ENCODE measurements at regions not wholly inside any gene's neighbourhood (a gene's known extent, or its start where the extent isn't known, plus 50 kb on each side); places are given as distances from the start of the nearest gene placed in this dataset.

DNA sequence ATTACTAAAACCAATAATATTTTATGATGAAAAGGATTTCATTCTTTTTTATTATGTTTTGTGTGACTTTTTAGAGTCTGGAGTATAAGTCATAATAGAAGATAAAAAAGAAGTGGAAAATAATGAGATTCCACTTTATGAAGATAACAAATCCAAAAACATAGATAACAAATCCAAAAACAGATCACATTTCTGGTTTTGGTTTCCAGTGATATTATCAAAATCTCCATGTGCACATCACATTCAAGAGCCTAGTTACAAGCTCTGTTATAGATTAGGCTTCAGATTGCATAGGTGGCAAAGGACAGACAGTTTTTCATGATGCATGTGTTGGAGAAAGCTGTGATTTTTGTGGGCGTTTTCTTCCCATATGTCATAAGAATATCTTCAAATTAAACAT lies 648.2 kb downstream of the STK39 start:
- Mint-ChIP-seq H3K4me1 (no peaks in the 10 kb centered on the region), H3K36me3 (ENCODE audit: low read depth) (peaks cover 6% of the 10 kb centered on the region), H3K27me3 (ENCODE audit: low read depth, poor library complexity) (no peaks in the 10 kb centered on the region), H3K27ac (no peak overlapping the region), H3K9me3 (peaks cover 14% of the 10 kb centered on the region), H3K4me3 (no peak overlapping the region)
- DNase-seq, result no peak
- TF ChIP-seq, protein P1, sequence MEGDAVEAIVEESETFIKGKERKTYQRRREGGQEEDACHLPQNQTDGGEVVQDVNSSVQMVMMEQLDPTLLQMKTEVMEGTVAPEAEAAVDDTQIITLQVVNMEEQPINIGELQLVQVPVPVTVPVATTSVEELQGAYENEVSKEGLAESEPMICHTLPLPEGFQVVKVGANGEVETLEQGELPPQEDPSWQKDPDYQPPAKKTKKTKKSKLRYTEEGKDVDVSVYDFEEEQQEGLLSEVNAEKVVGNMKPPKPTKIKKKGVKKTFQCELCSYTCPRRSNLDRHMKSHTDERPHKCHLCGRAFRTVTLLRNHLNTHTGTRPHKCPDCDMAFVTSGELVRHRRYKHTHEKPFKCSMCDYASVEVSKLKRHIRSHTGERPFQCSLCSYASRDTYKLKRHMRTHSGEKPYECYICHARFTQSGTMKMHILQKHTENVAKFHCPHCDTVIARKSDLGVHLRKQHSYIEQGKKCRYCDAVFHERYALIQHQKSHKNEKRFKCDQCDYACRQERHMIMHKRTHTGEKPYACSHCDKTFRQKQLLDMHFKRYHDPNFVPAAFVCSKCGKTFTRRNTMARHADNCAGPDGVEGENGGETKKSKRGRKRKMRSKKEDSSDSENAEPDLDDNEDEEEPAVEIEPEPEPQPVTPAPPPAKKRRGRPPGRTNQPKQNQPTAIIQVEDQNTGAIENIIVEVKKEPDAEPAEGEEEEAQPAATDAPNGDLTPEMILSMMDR (IDR thresholded peaks at IDR 0.05), result no peak

DNA sequence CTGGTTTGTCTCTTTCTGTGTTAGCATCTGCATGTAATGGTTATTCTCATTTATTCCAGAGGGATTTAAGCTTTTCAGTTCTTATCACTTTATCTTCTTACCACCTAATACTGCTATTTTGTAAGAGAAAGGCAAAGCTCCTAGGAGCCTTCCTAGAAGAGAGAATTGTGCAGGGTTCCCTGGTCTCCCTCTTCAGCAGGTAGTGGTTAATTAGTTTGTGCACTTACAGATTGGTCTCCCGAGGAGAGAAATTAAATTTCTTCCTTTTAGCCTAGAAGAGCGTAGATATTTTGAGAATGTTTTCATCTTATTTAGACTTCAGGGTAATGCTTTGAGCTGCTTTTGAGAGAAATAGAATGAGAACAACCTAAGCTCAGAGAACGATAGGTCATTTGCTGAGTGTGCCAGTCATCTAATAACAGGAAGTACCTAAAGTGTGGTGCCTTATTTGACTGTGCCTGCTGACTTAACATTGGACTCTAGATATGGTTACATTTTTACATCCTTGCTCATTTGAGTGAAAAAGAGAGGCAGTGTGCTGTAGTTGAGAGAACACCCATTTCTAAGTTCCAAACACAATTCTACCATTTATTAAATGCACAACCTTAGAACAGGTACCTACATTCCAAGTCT lies 651.4 kb downstream of the STK39 start:
- H3K4me3 Mint-ChIP-seq, result no peak overlapping the region
- DNase-seq, result no peak
- H3K9me3 Mint-ChIP-seq, result no peaks in the 10 kb centered on the region
- no peaks in the 10 kb centered on the region for H3K27me3 Mint-ChIP-seq (ENCODE audit: low read depth, poor library complexity)
- H3K27ac Mint-ChIP-seq, result no peak overlapping the region
- TF ChIP-seq, protein P1 (IDR thresholded peaks at IDR 0.05), result no peak
- no peaks in the 10 kb centered on the region for H3K4me1 Mint-ChIP-seq
- no peaks in the 10 kb centered on the region for H3K36me3 Mint-ChIP-seq (ENCODE audit: low read depth)

DNA sequence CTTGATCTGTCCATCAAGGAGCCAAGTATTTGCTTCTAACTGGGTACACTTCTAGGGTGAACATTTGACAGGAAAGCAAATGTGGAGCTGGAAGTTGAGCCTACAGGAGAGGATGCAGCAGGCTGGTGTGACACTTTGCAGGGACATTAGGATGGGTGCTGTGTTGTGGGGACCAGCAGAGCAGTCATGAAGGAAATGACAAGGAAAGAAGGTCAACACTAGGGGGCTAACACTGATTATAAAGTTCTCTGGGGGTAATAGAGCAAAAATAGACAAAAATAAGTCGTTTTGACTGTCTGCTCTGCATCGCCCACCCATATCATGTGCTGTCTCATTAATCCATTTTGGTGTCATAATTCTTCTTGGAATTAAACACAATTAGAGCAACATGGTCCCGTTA lies 652.4 kb downstream of the STK39 start:
- H3K4me3 Mint-ChIP-seq, result no peak overlapping the region
- no peaks in the 10 kb centered on the region for H3K36me3 Mint-ChIP-seq (ENCODE audit: low read depth)
- H3K9me3 Mint-ChIP-seq, result no peaks in the 10 kb centered on the region
- no peaks in the 10 kb centered on the region for H3K4me1 Mint-ChIP-seq
- no peaks in the 10 kb centered on the region for H3K27me3 Mint-ChIP-seq (ENCODE audit: low read depth, poor library complexity)
- TF ChIP-seq, protein P1 (IDR thresholded peaks at IDR 0.05), result no peak
- no peak for DNase-seq
- H3K27ac Mint-ChIP-seq, result no peak overlapping the region

- no peak for DNase-seq
- Mint-ChIP-seq H3K36me3 (ENCODE audit: low read depth) (no peaks in the 10 kb centered on the region), H3K4me1 (no peaks in the 10 kb centered on the region), H3K27ac (no peak overlapping the region), H3K9me3 (no peaks in the 10 kb centered on the region), H3K4me3 (no peak overlapping the region), H3K27me3 (ENCODE audit: low read depth, poor library complexity) (no peaks in the 10 kb centered on the region)
- TF ChIP-seq, protein P1 (IDR thresholded peaks at IDR 0.05), result no peak
Observed at GRCh38 chr2:167592441-167592840, 655.0 kb downstream of the STK39 start.

- DNase-seq, result no peak
- Mint-ChIP-seq H3K27me3 (ENCODE audit: low read depth, poor library complexity) (no peaks in the 10 kb centered on the region), H3K36me3 (ENCODE audit: low read depth) (no peaks in the 10 kb centered on the region), H3K27ac (no peak overlapping the region), H3K4me1 (peaks cover 8% of the 10 kb centered on the region), H3K4me3 (no peak overlapping the region), H3K9me3 (no peaks in the 10 kb centered on the region)
- TF ChIP-seq, protein P1 (IDR thresholded peaks at IDR 0.05), result no peak
Observed at GRCh38 chr2:167582619-167583018, 664.8 kb downstream of the STK39 start.

DNA sequence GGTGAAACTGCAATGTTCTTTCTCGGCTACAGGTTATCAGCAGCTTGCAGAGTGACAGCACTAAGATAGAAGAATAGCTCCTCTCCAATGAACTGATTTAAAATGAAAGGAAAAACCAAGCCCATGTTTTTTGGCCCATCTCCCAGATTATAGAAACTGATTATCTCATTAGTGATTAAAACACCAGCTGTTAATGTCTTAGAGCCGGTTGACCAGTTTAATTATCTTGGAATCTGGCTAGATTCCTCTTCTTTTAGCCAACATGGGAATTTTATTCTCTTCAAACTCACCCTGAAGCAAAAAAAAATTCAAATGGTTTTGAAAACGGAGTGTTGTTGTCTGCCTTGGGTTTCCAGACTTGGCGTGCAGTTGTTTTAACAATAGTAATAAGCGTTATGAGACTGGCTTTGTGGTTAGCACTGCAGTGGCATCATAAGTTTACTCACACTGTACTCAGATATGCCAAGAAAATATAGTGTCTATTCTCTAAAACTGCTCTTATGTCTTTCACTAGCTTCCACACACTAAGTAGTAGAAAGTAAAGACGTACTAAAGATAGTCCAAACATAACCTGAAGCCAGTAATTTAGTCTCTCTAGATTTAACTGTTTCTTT lies 665.3 kb downstream of the STK39 start:
- H3K9me3 Mint-ChIP-seq, result no peaks in the 10 kb centered on the region
- peaks cover 8% of the 10 kb centered on the region for H3K4me1 Mint-ChIP-seq
- TF ChIP-seq, protein P1 (IDR thresholded peaks at IDR 0.05), result no peak
- DNase-seq, result no peak
- no peak overlapping the region for H3K27ac Mint-ChIP-seq
- H3K36me3 Mint-ChIP-seq (ENCODE audit: low read depth), result no peaks in the 10 kb centered on the region
- H3K4me3 Mint-ChIP-seq, result no peak overlapping the region
- no peaks in the 10 kb centered on the region for H3K27me3 Mint-ChIP-seq (ENCODE audit: low read depth, poor library complexity)
